ENCODE measurements at regions not wholly inside any gene's neighbourhood (a gene's known extent, or its start where the extent isn't known, plus 50 kb on each side); places are given as distances from the start of the nearest gene placed in this dataset.

DNA sequence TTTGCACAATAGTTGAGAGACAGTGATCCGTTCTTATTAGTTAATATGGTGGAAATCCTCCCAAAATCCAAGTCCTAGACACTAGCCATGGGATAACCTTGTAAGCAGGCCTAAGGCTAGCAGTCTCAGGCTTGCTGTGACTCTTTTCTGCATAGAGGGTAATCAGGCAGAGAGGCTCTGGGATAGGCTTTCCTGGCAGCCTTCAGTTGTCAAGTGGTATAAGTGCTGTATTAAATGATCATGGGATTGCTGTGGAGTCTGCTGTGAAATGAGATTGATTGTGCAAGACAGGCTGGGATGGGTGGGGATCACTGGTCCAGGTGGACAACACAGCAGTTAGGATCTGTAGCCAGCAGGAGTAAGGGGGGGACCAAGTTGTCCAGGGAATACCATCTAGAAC lies 416.4 kb downstream of the TLE4 start:
- H3K4me3 Mint-ChIP-seq, result no peak overlapping the region
- H3K9me3 Mint-ChIP-seq, result no peaks in the 10 kb centered on the region
- no peaks in the 10 kb centered on the region for H3K4me1 Mint-ChIP-seq (ENCODE audit: low read depth)
- peaks cover 3% of the 10 kb centered on the region for H3K27me3 Mint-ChIP-seq
- DNase-seq, result no peak
- no peaks in the 10 kb centered on the region for H3K36me3 Mint-ChIP-seq (ENCODE audit: low read depth)
- H3K27ac Mint-ChIP-seq, result no peak overlapping the region

DNA sequence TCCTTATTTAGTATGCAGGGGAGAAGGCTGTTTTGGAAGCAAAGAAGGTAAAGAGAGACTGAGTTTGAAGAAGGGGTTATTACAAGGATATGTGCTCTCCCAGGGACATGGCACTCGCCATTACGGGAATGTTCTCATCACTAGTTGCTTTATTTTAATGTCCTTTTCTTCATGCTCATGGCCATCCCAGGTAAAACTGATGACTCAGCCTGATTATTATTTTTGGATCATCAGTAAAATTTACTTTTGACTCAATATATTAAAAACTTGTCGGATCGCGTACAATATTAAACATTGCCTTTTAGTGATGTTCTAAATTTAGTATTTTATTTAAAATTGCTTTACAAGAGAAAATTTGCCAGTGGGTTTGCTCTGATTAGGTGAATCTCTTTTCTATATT lies 414.7 kb downstream of the TLE4 start:
- Mint-ChIP-seq H3K4me1 (ENCODE audit: low read depth) (no peaks in the 10 kb centered on the region), H3K9me3 (no peaks in the 10 kb centered on the region), H3K27ac (no peak overlapping the region), H3K36me3 (ENCODE audit: low read depth) (no peaks in the 10 kb centered on the region), H3K4me3 (no peak overlapping the region), H3K27me3 (peaks cover 6% of the 10 kb centered on the region)
- DNase-seq, result no peak

DNA sequence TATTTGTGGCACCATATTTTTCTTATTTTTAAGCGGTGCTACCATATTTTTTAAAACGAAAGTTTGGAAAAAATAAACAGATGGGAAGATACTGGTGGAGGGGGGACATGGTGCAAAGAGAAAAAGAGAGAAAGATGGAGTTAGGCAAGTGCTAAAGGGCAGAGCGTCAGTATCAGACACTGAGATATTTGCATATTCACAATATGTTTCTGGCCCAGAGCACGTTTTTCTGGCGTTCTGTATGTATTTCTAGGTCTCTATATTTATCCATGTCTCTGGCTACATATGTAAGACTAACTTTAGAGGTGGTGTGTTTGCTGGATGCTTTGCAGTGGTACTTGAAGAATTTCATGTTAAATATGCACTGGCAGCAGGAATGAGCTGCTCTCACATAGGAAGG lies 414.0 kb downstream of the TLE4 start:
- Mint-ChIP-seq H3K36me3 (ENCODE audit: low read depth) (no peaks in the 10 kb centered on the region), H3K4me1 (ENCODE audit: low read depth) (no peaks in the 10 kb centered on the region), H3K27ac (no peak overlapping the region), H3K27me3 (peaks cover 10% of the 10 kb centered on the region), H3K4me3 (no peak overlapping the region), H3K9me3 (no peaks in the 10 kb centered on the region)
- no peak for DNase-seq

DNA sequence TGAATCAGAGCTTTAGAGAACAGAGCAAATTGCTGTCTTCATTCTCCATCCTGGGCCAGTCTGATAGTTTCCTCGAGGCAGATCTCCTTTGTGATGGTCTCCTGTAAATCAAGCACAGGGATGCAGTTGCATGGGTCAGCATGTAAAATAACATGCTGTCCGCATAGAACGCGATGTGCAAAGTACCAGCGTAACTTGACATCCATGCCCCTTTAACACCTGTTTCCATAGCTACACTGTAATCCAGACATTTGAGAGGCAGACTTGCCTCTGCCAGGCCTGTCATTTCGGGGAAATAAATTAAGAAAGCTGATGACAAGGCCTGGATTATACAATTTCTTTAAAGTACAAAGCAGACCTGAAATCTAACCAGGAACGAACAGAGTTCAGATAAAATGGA lies 413.5 kb downstream of the TLE4 start:
- DNase-seq, result no peak
- no peaks in the 10 kb centered on the region for H3K9me3 Mint-ChIP-seq
- H3K36me3 Mint-ChIP-seq (ENCODE audit: low read depth), result no peaks in the 10 kb centered on the region
- no peaks in the 10 kb centered on the region for H3K4me1 Mint-ChIP-seq (ENCODE audit: low read depth)
- no peak overlapping the region for H3K27ac Mint-ChIP-seq
- no peak overlapping the region for H3K4me3 Mint-ChIP-seq
- peaks cover 13% of the 10 kb centered on the region for H3K27me3 Mint-ChIP-seq

DNA sequence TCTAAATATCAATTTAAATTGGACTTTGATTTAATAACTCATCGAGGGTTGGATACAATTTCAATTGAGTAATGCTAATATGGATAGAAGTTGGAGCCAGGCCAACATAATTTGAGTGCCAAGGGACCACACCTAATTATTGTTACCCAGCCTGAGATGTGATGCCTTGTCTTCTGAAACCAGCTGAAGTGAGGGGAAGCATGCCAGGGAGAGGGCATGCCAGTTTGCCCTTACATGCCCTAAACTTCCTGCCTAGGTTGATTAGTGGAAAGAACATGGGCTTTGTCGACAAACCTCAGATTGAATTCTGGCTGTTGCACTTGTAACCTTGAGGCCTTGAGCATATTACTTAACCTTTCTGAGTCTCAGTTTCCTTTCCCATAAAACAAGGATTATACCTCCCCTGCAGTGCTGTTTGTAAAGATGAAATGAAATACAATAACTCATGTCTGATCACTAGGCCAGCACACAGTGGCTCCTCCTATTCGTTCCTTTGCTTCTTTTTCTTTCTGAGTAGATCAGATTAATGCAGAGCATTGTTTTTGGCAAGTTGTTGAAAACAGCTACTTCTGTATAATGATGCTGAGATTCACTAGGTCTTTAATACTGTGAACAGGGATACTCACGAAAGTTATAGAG lies 412.8 kb downstream of the TLE4 start:
- H3K4me1 Mint-ChIP-seq (ENCODE audit: low read depth), result no peaks in the 10 kb centered on the region
- no peaks in the 10 kb centered on the region for H3K9me3 Mint-ChIP-seq
- no peak for DNase-seq
- H3K36me3 Mint-ChIP-seq (ENCODE audit: low read depth), result no peaks in the 10 kb centered on the region
- no peak overlapping the region for H3K27ac Mint-ChIP-seq
- peaks cover 16% of the 10 kb centered on the region for H3K27me3 Mint-ChIP-seq
- H3K4me3 Mint-ChIP-seq, result no peak overlapping the region

DNA sequence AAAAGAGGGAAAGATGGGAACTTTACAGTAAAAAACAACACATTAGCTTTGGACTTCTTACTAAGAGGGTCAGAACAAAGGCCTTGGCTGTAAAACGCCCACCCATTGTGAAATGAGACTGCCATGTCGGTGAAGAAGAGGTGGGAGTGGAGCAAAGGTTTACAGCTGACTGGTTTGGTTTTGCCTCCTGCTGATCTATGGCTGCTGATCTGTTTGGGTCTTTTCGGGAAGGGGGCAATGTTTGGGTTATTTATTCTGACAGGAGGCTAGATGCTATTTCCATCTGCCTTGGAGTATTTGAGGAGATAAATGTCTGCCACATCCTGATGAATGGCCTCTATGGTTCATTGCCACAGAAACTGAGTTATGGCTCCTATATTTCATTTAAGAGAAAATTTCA lies 408.7 kb downstream of the TLE4 start:
- H3K27ac Mint-ChIP-seq, result no peak overlapping the region
- H3K27me3 Mint-ChIP-seq, result peaks cover 32% of the 10 kb centered on the region
- no peak for DNase-seq
- no peaks in the 10 kb centered on the region for H3K4me1 Mint-ChIP-seq (ENCODE audit: low read depth)
- no peaks in the 10 kb centered on the region for H3K9me3 Mint-ChIP-seq
- H3K4me3 Mint-ChIP-seq, result no peak overlapping the region
- no peaks in the 10 kb centered on the region for H3K36me3 Mint-ChIP-seq (ENCODE audit: low read depth)

DNA sequence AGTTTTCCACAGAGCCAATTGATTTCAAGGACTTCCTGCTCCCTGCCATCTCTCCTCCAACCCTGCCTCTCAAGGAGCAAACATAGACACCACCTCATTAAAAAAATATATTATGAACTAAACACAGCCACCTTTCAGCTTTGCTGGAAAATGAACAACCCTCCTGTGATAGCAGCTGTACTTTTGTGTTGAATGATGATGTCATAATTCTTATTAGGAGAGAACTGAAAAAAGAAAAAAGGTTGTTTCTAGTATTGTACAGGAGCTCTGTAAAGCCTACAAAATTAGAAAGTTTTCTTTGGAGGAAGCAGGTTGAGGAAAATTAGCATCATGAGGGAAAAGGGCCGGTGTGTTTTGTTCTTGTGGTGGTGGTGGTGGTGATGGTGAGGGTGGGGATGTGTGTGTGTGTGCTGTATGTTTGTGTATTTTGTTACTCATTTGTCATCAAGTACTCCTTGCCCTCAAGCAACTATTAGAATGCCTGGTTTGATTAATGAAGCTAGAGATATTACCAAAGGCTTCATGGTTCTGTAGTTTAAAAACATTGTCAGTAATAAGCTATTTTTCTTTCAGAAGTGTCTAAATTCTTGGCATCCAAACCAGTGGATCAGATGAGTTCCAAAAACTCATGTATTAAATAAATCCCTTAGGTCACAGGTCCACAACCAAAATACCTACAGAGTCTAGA lies 405.9 kb downstream of the TLE4 start:
- no peaks in the 10 kb centered on the region for H3K9me3 Mint-ChIP-seq
- H3K4me1 Mint-ChIP-seq (ENCODE audit: low read depth), result no peaks in the 10 kb centered on the region
- H3K36me3 Mint-ChIP-seq (ENCODE audit: low read depth), result no peaks in the 10 kb centered on the region
- no peak overlapping the region for H3K27ac Mint-ChIP-seq
- H3K27me3 Mint-ChIP-seq, result peaks cover 32% of the 10 kb centered on the region
- H3K4me3 Mint-ChIP-seq, result no peak overlapping the region
- no peak for DNase-seq

DNA sequence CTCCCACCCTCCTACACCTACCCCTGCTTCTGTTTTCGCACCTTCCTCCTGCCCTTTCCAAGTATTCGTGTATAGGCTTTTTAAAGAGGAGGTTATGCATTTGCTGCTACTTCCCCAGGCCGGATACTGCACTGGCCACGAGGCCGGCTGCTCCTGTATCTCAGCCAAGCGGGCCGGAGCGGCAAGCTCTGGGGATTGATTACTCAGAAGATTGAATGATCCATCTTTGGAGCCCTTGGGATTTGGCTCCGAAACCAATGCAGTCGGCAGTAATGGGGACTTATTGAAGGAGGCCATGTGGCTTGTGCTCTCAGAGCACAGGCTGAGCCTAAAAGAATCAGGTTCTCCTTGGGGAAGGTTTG lies 405.3 kb downstream of the TLE4 start:
- Mint-ChIP-seq H3K4me3 (no peak overlapping the region), H3K9me3 (no peaks in the 10 kb centered on the region), H3K4me1 (ENCODE audit: low read depth) (no peaks in the 10 kb centered on the region), H3K27me3 (peaks cover 34% of the 10 kb centered on the region), H3K27ac (no peak overlapping the region), H3K36me3 (ENCODE audit: low read depth) (no peaks in the 10 kb centered on the region)
- DNase-seq, result no peak

DNA sequence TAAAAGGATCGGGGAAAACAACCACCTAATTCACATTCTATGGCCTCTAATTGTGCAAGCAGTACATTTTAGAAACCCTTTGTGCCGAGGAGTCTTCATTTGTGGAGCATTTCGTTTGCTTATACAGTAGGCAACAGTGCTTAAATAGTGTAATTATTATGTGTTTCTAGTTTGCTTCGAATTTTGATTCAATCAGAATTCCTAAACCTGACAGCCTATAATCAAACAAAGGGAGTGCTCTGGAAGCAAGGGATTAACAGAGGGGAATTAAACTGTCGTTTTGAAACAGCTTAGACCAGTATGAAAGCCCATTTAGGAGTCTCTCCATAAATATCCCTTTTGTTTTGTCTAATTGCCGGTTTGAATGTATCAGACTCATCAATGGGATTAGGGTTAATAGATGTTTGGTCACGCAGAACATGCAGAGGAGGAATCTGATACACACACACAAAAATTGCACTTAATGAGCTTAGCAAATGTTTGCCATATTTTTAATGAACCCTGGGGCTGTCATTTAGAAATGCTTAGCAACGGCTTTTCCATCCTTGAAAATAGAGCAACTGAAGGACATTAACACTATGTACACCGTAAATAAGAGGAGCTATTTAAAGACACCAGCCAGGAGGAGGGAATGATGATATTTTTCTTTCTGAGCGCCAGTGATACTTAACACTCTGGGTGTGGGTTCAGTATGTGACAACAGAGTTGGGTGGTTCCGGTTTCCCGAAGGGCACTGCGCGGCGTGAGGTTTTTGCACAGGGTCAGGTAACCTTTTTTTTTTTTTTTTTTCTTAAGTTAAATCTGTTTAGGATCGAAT lies 404.7 kb downstream of the TLE4 start:
- Mint-ChIP-seq H3K9me3 (no peaks in the 10 kb centered on the region), H3K4me3 (no peak overlapping the region), H3K27ac (no peak overlapping the region)

DNA sequence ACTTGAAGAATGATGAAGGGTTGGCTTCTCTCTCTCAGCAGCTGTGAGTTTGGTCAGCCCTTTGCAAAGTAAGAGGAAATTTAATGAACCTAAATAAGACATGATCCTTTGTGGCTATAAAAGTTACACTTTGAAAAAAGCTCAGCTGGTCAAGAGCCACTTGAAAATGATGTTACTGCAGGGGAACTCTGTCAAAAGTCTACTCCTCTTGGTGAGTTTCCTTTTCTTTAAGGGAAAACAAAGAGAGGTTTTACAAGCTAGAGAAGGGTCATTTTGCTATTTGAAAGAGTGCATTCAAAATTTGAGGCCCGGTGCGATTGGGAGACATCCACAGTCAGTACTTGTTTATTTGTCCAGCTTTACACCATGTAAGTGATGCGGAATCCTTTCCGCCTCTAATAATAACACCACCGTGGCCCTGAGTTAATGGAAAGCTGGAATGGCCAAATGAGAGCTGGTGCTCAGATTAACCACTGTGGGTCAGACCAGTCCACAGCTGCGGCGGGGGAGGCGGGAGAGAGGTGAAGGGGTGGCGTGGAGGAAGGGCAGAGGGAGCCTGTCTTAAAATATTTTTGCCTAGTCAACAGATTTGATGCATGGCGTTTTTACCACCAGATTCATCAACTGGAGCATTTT lies 404.0 kb downstream of the TLE4 start:
- Mint-ChIP-seq H3K36me3 (ENCODE audit: low read depth) (no peaks in the 10 kb centered on the region), H3K27me3 (peaks cover 32% of the 10 kb centered on the region), H3K27ac (no peak overlapping the region), H3K9me3 (no peaks in the 10 kb centered on the region), H3K4me3 (no peak overlapping the region), H3K4me1 (ENCODE audit: low read depth) (no peaks in the 10 kb centered on the region)
- no peak for DNase-seq

More for the DNA sequence above, 404.7 kb downstream of the TLE4 start:
- H3K4me1 Mint-ChIP-seq (ENCODE audit: low read depth), result no peaks in the 10 kb centered on the region
- peaks cover 36% of the 10 kb centered on the region for H3K27me3 Mint-ChIP-seq
- no peak for DNase-seq
- no peaks in the 10 kb centered on the region for H3K36me3 Mint-ChIP-seq (ENCODE audit: low read depth)

DNA sequence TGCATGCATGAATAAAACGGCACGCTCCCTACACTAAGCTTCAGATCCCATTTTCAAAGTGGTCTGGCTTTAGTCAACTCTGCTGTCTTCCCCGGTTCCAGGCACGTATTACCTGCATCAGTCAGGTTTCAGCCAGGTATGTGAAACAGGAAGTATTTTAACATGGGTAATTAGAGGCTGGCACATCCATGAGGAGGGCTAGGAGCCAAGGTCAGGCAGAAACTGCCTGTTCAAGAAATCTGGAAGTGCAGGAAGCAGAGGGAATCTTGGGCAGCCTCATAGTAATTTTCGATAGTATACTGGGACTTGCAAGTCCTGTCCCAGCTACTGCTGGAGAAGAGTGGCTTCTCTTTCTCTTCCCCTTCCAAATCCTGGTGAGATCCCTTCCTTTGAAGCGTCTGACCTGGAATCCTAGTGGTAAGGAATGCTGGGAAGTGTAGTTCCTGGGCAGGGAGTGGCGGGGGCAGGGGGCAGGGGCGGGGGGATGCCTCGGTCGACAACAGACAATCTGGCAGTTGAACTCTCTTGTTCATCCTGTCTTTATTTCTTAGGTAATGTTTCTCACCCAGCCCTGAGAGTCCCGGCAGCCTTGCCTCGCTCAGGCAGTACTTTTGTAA lies 403.1 kb downstream of the TLE4 start:
- H3K36me3 Mint-ChIP-seq (ENCODE audit: low read depth), result no peaks in the 10 kb centered on the region
- no peak overlapping the region for H3K4me3 Mint-ChIP-seq
- peaks cover 28% of the 10 kb centered on the region for H3K27me3 Mint-ChIP-seq
- H3K27ac Mint-ChIP-seq, result no peak overlapping the region
- no peaks in the 10 kb centered on the region for H3K4me1 Mint-ChIP-seq (ENCODE audit: low read depth)
- H3K9me3 Mint-ChIP-seq, result no peaks in the 10 kb centered on the region
- no peak for DNase-seq

DNA sequence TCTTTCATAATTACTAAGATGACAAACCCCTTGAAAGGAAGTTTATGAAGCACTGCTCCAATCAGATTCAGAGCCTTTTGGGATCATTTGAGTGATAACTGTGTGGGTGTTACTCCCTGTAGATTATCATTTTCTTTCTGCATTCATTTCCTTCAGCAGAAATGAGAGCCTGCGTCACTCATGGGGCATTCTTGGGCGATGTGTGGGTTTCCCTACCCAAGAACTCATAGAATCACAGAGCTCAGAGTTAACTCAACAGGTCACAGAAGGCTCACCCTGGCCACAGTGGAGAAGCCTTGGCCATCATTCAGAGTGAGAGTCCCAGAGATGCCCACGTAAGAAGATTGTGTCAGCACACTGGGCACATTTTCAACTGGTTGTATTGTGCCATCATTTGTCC lies 401.9 kb downstream of the TLE4 start:
- Mint-ChIP-seq H3K36me3 (ENCODE audit: low read depth) (no peaks in the 10 kb centered on the region), H3K9me3 (no peaks in the 10 kb centered on the region), H3K27me3 (peaks cover 24% of the 10 kb centered on the region), H3K27ac (no peak overlapping the region), H3K4me3 (no peak overlapping the region), H3K4me1 (ENCODE audit: low read depth) (no peaks in the 10 kb centered on the region)
- DNase-seq, result no peak

DNA sequence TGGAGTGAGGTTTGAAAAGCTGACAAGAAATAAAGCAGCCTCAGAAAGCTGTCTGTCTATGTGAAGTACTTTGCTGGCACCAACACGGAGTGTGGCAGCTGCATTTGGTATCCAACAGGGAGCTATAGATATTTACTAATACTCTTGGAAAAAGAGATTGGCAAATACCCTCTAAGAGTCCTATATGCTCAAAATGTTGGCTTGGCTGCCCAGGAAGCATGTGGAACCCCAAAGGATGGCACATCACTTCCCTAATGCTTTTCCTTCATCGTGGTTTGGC lies 398.3 kb downstream of the TLE4 start:
- H3K9me3 Mint-ChIP-seq, result no peaks in the 10 kb centered on the region
- H3K4me3 Mint-ChIP-seq, result no peak overlapping the region
- DNase-seq, result no peak
- no peaks in the 10 kb centered on the region for H3K36me3 Mint-ChIP-seq (ENCODE audit: low read depth)
- H3K4me1 Mint-ChIP-seq (ENCODE audit: low read depth), result no peaks in the 10 kb centered on the region
- peaks cover 23% of the 10 kb centered on the region for H3K27me3 Mint-ChIP-seq
- H3K27ac Mint-ChIP-seq, result no peak overlapping the region

DNA sequence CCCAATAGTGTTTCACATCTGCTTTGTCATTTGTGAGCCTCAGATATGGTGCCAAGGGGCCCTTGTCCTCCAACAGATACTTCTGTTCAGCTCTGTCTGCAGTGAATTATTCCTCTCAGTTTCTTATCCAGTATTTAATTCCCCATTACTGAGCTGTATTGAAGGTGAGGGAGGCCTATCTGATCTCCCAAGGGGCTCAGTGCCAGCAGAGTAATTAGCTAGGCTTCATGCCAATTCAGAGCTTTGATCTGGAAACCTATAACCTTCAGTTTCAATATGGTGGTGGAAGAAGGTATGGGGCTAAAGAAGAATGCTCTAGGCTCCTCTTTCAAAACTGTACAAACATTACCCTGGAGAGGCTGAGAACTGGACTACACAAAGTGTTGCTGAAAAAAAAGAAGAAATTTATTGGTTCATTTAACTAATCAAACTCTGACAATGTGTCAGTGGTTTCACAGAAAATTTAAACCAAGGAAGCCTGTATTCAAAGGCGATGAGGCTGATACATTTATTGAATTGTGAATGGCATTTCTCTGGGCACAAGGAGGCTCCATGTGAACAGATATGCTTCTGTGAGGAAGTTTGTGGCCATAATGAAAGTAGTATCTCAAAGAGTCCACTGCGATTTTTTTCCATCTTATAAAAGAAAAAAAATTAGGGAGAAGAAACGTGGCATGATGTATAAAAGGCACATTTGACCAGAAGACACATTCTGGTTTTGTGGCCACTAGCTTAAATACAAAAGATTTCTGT lies 397.8 kb downstream of the TLE4 start:
- no peak overlapping the region for H3K4me3 Mint-ChIP-seq
- H3K4me1 Mint-ChIP-seq (ENCODE audit: low read depth), result no peaks in the 10 kb centered on the region
- no peak overlapping the region for H3K27ac Mint-ChIP-seq
- no peaks in the 10 kb centered on the region for H3K36me3 Mint-ChIP-seq (ENCODE audit: low read depth)
- no peaks in the 10 kb centered on the region for H3K9me3 Mint-ChIP-seq
- H3K27me3 Mint-ChIP-seq, result peaks cover 23% of the 10 kb centered on the region
- no peak for DNase-seq
